Loucy (cell line): ENCODE measurements at regions not wholly inside any gene's neighbourhood (a gene's known extent, or its start where the extent isn't known, plus 50 kb on each side); places are given as distances from the start of the nearest gene placed in this dataset.

Source experiments
- H2AFZ ChIP-seq: fragments of 200-600 bp; sonication (generic); 2 replicates; pipeline ENCODE4 v1.6.0; 2016; ENCODE audit warnings: antibody characterized with exemption, mild to moderate bottlenecking, low read length, moderate library complexity
- H3F3A ChIP-seq: fragments of 200-600 bp; 2 replicates; pipeline ENCODE4 v1.6.0; 2016; ENCODE audit warnings: antibody characterized with exemption, low read depth, mild to moderate bottlenecking
- H3K27me3 ChIP-seq: fragments of 200-600 bp; sonication (generic); 2 replicates; pipeline ENCODE4 v1.6.1; 2014; ENCODE audit warnings: low read length, mild to moderate bottlenecking; ENCODE audit not compliant: insufficient read depth, poor library complexity, severe bottlenecking
- H3K36me3 ChIP-seq: fragments of 200-600 bp; sonication (generic); 2 replicates; pipeline ENCODE4 v1.6.1; 2016; ENCODE audit warnings: low read length; ENCODE audit not compliant: insufficient read depth
- H3K4me1 ChIP-seq: fragments of 200-600 bp; sonication (generic); 2 replicates; pipeline ENCODE4 v1.5.1; 2014; ENCODE audit warnings: low read length, mild to moderate bottlenecking; ENCODE audit not compliant: insufficient read depth, poor library complexity, severe bottlenecking
- H3K4me2 ChIP-seq: fragments of 200-600 bp; sonication (generic); 2 replicates; pipeline ENCODE4 v1.6.0; 2014; ENCODE audit warnings: antibody characterized with exemption, low read length, low read depth, mild to moderate bottlenecking; ENCODE audit not compliant: poor library complexity, severe bottlenecking
- H3K4me3 ChIP-seq: fragments of 200-600 bp; sonication (generic); 2 replicates; pipeline ENCODE4 v1.5.1; 2014; ENCODE audit warnings: low read length, mild to moderate bottlenecking, mixed read lengths; ENCODE audit not compliant: poor library complexity, severe bottlenecking
- H3K79me2 ChIP-seq: fragments of 200-600 bp; sonication (generic); 2 replicates; pipeline ENCODE4 v1.6.1; 2014; ENCODE audit warnings: low read length; ENCODE audit not compliant: insufficient read depth
- H3K9ac ChIP-seq: fragments of 200-600 bp; sonication (generic); 2 replicates; pipeline ENCODE4 v1.6.0; 2014; ENCODE audit warnings: mild to moderate bottlenecking, low read depth, low read length, moderate library complexity; ENCODE audit not compliant: poor library complexity, severe bottlenecking
- H3K9me2 ChIP-seq: fragments of 200-600 bp; sonication (generic); replicated peaks from 2 replicates; pipeline ENCODE4 v1.6.1; 2016; ENCODE audit warnings: low read depth, low read length, mixed read lengths
- H3K9me3 ChIP-seq: fragments of 200-600 bp; sonication (generic); 2 replicates; pipeline ENCODE4 v1.6.1; 2014; ENCODE audit warnings: mild to moderate bottlenecking, antibody characterized with exemption, low read length, low read depth; ENCODE audit not compliant: insufficient read depth
- H4K20me1 ChIP-seq: fragments of 200-600 bp; sonication (generic); 2 replicates; pipeline ENCODE4 v1.6.0; 2014; ENCODE audit warnings: antibody characterized with exemption, low read length, mild to moderate bottlenecking; ENCODE audit not compliant: insufficient read depth, poor library complexity, severe bottlenecking
- CTCF ChIP-seq: fragments of 200-600 bp; sonication (generic); conservative IDR thresholded peaks from 2 replicates; pipeline ENCODE4 v1.5.1; 2014; ENCODE audit warnings: mild to moderate bottlenecking, antibody characterized with exemption, low read length
- EZH2phosphoT487 ChIP-seq: fragments of 200-600 bp; IDR thresholded peaks from 2 replicates; pipeline ENCODE4 v1.6.1; 2018; ENCODE audit warnings: antibody characterized with exemption, mild to moderate bottlenecking, moderate library complexity, borderline replicate concordance

GRCh38 chr14:82785756-82786482 lies 1252.3 kb upstream of the SEL1L start:
- Histone ChIP-seq H3K9me2 (no peaks in the 10 kb centered on the region), H3K4me1 (no peaks in the 10 kb centered on the region), H3K9ac (no peak overlapping the region), H3K4me3 (no peak overlapping the region), H3K9me3 (no peaks in the 10 kb centered on the region), H3F3A (no peaks in the 10 kb centered on the region), H3K79me2 (no peaks in the 10 kb centered on the region), H3K36me3 (no peaks in the 10 kb centered on the region), H2AFZ (no peak overlapping the region), H3K27me3 (no peaks in the 10 kb centered on the region), H4K20me1 (no peaks in the 10 kb centered on the region), H3K4me2 (no peak overlapping the region)
- TF ChIP-seq CTCF = no peak
- TF ChIP-seq EZH2phosphoT487 = no peak

- Histone ChIP-seq H4K20me1 (no peaks in the 10 kb centered on the region), H3K4me2 (no peak overlapping the region), H3K9me2 (no peaks in the 10 kb centered on the region), H3K9ac (no peak overlapping the region), H3K4me1 (no peaks in the 10 kb centered on the region), H3K36me3 (no peaks in the 10 kb centered on the region), H3K9me3 (no peaks in the 10 kb centered on the region), H3K27me3 (no peaks in the 10 kb centered on the region), H3F3A (no peaks in the 10 kb centered on the region), H3K79me2 (no peaks in the 10 kb centered on the region), H3K4me3 (no peak overlapping the region), H2AFZ (no peak overlapping the region)
- TF ChIP-seq EZH2phosphoT487 = no peak
- no peak for TF ChIP-seq CTCF
Observed at GRCh38 chr14:82786483-82786880, 1252.8 kb upstream of the SEL1L start.

GRCh38 chr14:82796086-82796485 lies 1262.4 kb upstream of the SEL1L start:
- no peaks in the 10 kb centered on the region for H3K79me2 ChIP-seq
- H3K4me3 ChIP-seq = no peak overlapping the region
- no peaks in the 10 kb centered on the region for H3K4me1 ChIP-seq
- H3F3A ChIP-seq = no peaks in the 10 kb centered on the region
- no peak overlapping the region for H2AFZ ChIP-seq
- TF ChIP-seq EZH2phosphoT487 (no peak), CTCF (no peak)
- no peak overlapping the region for H3K9ac ChIP-seq
- H3K9me2 ChIP-seq = no peaks in the 10 kb centered on the region
- no peaks in the 10 kb centered on the region for H3K36me3 ChIP-seq
- no peaks in the 10 kb centered on the region for H4K20me1 ChIP-seq
- no peaks in the 10 kb centered on the region for H3K9me3 ChIP-seq
- H3K27me3 ChIP-seq = no peaks in the 10 kb centered on the region
- H3K4me2 ChIP-seq = no peak overlapping the region
